ENCODE measurements at regions not wholly inside any gene's neighbourhood (a gene's known extent, or its start where the extent isn't known, plus 50 kb on each side); places are given as distances from the start of the nearest gene placed in this dataset.
"Not testable (repeated sequence)": the region's sequence is repeated elsewhere in the genome, so short reads cannot be mapped to it uniquely, and the experiment has no call there.

DNA sequence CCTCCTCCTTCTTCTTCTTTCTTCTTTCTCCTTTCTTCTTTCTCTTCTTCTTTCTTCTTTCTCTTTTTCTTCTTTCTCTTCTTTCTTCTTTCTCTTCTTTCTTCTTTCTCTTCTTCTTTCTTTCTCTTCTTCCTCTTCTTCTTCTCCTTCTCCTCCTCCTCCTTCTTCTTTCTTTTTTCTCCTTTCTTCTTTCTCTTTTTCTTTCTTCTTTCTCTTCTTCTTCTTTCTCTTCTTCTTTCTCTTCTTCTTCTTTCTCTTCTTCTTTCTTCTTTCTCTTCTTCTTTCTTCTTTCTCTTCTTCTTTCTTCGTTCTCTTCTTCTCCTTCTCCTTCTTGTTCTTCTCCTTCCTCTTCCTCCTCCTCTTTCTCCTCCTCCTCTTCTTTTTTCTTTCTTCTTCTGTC lies 1230.7 kb upstream of the USP15 start:
- no peak for DNase-seq (ENCODE audit: low read depth in 3 of 3)

- DNase-seq (ENCODE audit: low read depth in 3 of 3), result no peak
Measured at GRCh38 chr12:61037792-61038191, 1222.4 kb upstream of the USP15 start.

DNA sequence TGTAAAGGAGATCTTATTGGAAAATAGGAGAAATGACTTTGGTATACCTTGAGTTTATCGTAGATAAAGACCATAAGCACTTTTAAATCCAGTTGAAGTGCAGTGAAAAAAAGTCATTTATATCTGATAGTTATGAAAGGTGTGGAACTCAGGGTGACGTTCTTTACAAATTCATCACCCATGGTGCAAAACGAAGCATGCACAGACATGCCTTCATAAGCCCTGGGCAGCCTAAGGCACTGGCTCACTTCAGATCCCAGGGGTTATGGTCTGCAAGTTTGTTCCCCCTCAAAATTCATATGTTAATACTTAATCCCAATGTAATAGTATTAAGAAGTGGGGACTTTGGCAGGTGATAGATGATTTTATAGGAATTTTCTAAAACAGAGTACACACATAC lies 1216.4 kb upstream of the USP15 start:
- no peak for DNase-seq (ENCODE audit: low read depth in 3 of 3)

GRCh38 chr12:61044766-61045165 lies 1215.4 kb upstream of the USP15 start:
- no peak for DNase-seq (ENCODE audit: low read depth in 3 of 3)

GRCh38 chr12:61070640-61071414 lies 1189.4 kb upstream of the USP15 start:
- no peak for DNase-seq (ENCODE audit: low read depth in 3 of 3)

GRCh38 chr12:61072717-61073116 lies 1187.5 kb upstream of the USP15 start:
- no peak for DNase-seq (ENCODE audit: low read depth in 3 of 3)

- no peak for DNase-seq (ENCODE audit: low read depth in 3 of 3)
Measured at GRCh38 chr12:61095111-61095510, 1165.1 kb upstream of the USP15 start.

GRCh38 chr12:61098031-61098580 lies 1162.1 kb upstream of the USP15 start:
- DNase-seq (ENCODE audit: low read depth in 3 of 3), result no peak

DNA sequence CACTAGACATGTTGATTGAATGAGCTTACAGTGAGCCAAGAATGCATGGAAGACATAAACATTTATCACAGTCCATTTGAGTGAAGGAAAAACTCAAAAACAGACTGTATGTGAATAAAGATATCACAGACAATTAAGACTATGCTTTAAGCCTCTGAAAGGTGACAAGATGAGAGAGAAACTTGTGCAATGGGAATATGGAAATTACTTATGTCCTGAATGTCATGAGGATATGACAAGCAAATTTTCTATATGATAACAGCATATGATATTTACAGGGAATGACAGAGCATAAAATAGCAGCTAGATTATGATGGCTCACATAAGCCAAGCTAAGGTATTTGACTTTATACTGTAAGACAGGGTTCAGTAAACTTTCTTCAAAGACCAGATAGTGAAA lies 1153.1 kb upstream of the USP15 start:
- no peak for DNase-seq (ENCODE audit: low read depth in 3 of 3)

GRCh38 chr12:61111218-61111617 lies 1149.0 kb upstream of the USP15 start:
- DNase-seq (ENCODE audit: low read depth in 3 of 3), result no peak

- DNase-seq (ENCODE audit: low read depth in 3 of 3), result no peak
Measured at GRCh38 chr12:61137677-61138414, 1122.4 kb upstream of the USP15 start.

GRCh38 chr12:61138415-61138759 lies 1121.8 kb upstream of the USP15 start:
- DNase-seq (ENCODE audit: low read depth in 3 of 3), result no peak

- no peak for DNase-seq (ENCODE audit: low read depth in 3 of 3)
Measured at GRCh38 chr12:61161961-61162360, 1098.2 kb upstream of the USP15 start.

DNA sequence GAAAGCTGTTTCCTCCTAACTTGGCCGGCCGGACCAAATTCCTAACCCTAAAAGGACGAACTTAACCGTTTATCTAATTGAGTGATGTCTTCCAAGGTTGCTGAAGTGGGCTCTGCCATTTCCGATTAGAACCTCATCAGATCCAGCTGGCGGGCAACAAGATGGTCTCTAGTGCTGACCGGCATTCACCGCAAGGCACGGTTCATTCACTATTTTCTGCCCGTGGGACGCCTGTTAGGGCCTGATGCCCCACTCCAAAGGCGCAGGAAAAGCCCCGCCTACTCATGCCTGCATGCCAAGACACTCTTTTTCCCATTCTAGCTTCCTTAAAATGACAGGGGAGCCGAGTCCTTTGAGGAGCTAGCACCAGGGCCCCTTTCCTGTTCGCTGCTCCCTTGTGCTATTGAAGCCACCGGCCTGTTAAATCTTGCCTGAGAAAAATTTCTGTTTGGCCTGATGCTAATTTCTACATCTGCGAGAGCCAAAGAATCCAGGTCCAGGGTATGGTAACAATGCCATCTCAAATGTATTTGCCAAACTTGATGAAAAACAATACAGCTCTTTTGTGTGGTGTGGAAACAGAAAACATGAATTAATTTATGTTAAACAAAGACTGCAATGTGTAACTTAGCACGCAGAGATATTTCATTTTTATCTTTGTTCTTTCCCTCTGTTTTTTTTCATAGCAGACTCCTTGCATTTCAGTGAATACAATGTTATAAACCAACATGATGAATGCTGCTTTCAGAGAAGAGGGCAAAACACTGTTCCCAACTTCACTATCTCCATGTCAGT lies 1071.2 kb upstream of the USP15 start:
- no peak for DNase-seq (ENCODE audit: low read depth in 3 of 3)

GRCh38 chr12:61213646-61214045 lies 1046.6 kb upstream of the USP15 start:
- no peak for DNase-seq (ENCODE audit: low read depth in 3 of 3)

DNA sequence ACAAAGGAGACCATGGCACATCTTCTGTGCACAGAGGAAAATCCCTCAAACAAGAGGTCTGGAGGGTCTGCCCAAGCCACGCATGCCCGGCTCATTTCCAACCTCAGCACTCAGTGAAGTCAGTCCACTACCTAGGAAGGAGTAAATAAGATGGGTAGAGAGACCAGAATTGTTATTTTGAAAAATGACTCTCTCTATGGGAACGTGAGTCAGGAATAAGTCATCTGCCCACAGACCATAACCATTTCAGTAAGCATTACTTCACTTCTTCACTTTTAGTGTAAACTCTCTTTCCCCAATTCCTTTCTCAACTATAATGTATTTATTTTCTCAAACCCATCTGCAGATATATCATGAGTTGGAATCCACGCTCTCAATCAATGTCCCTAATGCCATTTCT lies 1039.9 kb upstream of the USP15 start:
- DNase-seq (ENCODE audit: low read depth in 3 of 3), result no peak

GRCh38 chr12:61232040-61232439 lies 1028.2 kb upstream of the USP15 start:
- DNase-seq (ENCODE audit: low read depth in 3 of 3), result no peak

DNA sequence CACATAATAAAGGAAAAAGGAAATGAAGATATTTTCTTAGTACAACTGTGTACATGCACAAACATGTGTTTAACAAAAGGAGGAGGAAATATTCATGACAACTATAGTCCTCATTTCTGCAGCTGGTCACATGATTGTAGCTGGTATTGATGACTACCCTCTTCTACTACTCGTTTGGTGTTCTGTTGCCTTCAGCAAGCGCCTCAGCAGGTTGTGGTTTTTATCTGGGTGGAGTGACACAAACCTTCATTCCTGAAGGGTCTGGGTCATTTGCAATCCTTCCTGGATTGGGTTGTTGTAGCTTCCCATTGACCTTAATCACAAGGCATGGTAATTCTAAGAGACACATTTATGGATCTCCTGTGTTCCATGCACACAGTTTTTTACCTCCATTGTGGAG lies 1009.9 kb upstream of the USP15 start:
- DNase-seq (ENCODE audit: low read depth in 3 of 3), result no peak

DNA sequence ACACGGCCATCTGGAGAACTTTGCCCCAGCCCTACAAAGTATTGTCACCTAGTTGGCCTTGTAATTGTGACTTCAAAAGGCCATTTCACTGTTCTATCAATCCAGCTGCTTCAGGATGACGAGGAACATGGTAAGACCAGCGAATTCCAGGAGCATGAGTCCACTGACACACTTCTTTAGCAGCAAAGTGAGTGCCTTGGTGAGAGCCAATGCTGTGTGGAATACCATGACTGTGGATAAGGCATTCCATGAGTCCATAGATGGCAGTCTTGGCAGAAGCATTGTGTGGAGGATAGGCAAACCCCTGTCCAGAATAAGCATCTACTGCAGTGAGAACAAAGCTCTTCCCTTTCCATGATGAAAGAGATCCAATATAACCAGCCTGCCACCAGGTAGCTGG lies 1009.1 kb upstream of the USP15 start:
- DNase-seq (ENCODE audit: low read depth in 3 of 3), result no peak

GRCh38 chr12:61254225-61254624 lies 1006.0 kb upstream of the USP15 start:
- DNase-seq (ENCODE audit: low read depth in 3 of 3), result no peak

- not testable (repeated sequence) for DNase-seq (ENCODE audit: low read depth in 3 of 3)
Measured at GRCh38 chr12:61264294-61264693, 995.9 kb upstream of the USP15 start.

DNA sequence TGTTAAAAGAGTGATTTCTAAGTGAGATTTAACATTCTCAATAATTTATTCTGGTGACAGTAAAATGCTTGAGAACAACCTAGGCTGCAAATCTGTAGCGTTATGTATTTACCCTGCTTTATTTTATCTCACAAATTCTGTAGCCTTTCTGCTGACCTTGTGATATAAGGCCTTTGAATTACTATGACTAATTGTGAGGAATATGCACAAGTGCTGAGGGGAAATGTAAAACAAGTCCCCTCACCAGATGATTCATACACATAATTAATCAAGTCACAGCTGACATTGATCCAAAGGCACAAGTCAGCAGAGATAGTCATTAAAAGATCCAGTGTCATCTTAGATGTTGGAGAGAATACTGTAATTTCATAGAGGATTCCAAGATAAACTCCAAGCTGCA lies 992.7 kb upstream of the USP15 start:
- DNase-seq (ENCODE audit: low read depth in 3 of 3), result no peak
